Aorta (tissue), 5 donors: ENCODE measurements at regions not wholly inside any gene's neighbourhood (a gene's known extent, or its start where the extent isn't known, plus 50 kb on each side); places are given as distances from the start of the nearest gene placed in this dataset.

Experiments used
- ATAC-seq: fragments of 200-7000 bp; cut with Tn5 transposase; one replicate; pipeline ENCODE4 v1.9.1; 2022; ENCODE audit warnings: moderate library complexity; ENCODE audit not compliant: low FRiP score
- DNase-seq, 2 donors: peaks; one replicate each; pipeline ENCODE4 v3.0.0-alpha.2; 2020
- H3K27ac ChIP-seq, 2 donors: one replicate each; pipeline ENCODE4 v1.5.1; 2013; ENCODE audit warnings: low read length in 2 of 2, mild to moderate bottlenecking in 2 of 2, moderate library complexity in 2 of 2, control low read depth in 1 of 2, inconsistent platforms in 1 of 2, low read depth in 1 of 2
- H3K27me3 ChIP-seq, 2 donors: one replicate each; pipeline ENCODE4 v1.6.1; 2013; ENCODE audit warnings: control low read depth in 1 of 2, low read length in 1 of 2, mild to moderate bottlenecking in 1 of 2, moderate library complexity in 1 of 2; ENCODE audit not compliant: insufficient read depth in 2 of 2, control insufficient read depth in 1 of 2
- H3K36me3 ChIP-seq, 2 donors: one replicate each; pipeline ENCODE4 v1.6.1; 2013; ENCODE audit warnings: control low read depth in 1 of 2, low read length in 1 of 2, mild to moderate bottlenecking in 1 of 2; ENCODE audit not compliant: insufficient read depth in 2 of 2, control insufficient read depth in 1 of 2
- H3K4me1 ChIP-seq, 2 donors: one replicate each; pipeline ENCODE4 v1.6.1; 2013; ENCODE audit warnings: low read length in 2 of 2, control low read depth in 1 of 2, mild to moderate bottlenecking in 1 of 2, moderate library complexity in 1 of 2; ENCODE audit not compliant: insufficient read depth in 2 of 2, control insufficient read depth in 1 of 2
- H3K4me3 ChIP-seq, 2 donors: one replicate each; pipeline ENCODE4 v1.5.1; 2013; ENCODE audit warnings: low read length in 2 of 2, control low read depth in 1 of 2, mild to moderate bottlenecking in 1 of 2
- H3K9me3 ChIP-seq: one replicate; pipeline ENCODE4 v1.6.1; 2013; ENCODE audit warnings: mild to moderate bottlenecking, low read length; ENCODE audit not compliant: control insufficient read depth
- WGBS, 2 donors: extraction: QIAGEN DNeasy Blood & Tissue Kit; methylation state at CpG; one replicate each; pipeline ENCODE4 v1.1.7; 2013; 5-methylcytosine and 5-hydroxymethylcytosine counted together
- intact Hi-C, 2 donors: fragments of 100-400 bp; cut with DNase I; formaldehyde crosslinking; loops; one replicate each; pipeline versions ENCODE4 v1.14.2 to v1.15.0; 2022
- donor health status: healthy with polysubstance abuse.
- donor health status: Bipolar disorder and iron deficiency.
- donor health status: DM: no; HTN: no; CAD: no.
- donor health status: DM: no; HTN: no; CAD: no.
- donor health status: DM: yes; HTN: yes; CAD: no.

DNA sequence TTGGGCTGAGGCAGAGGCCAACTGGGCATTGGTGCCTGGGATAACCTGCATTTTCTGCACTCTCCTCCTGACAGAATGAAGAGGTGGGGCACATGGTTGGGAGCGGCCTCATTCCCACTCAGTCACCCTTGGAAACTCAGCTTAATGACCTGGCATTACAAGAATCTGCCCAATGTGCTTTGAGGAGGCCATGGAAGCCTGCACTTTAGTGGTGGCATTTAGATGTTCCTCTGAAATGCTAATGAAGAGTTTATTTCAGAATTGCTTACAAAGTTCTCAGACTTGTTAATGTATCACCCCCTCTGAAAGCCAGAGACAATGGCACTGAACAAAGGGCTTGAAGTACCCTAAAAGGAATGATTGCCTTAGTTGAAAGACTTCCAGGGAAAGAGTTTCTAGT is 71.4 kb upstream of the PARP11 start:
- Histone ChIP-seq H3K9me3 (no peaks in the 10 kb centered on the region), H3K36me3 (no peaks in the 10 kb centered on the region), H3K27me3 (no peaks in the 10 kb centered on the region), H3K4me1 (no peaks in the 10 kb centered on the region), H3K4me3 (no peak overlapping the region), H3K27ac (no peak overlapping the region)
- DNase-seq, result no peak
- intact Hi-C loops, result no loop called here
- 68 to 69% methylated on average over 1 of the region's 1 CpG for WGBS, 2 donors
- no peak for ATAC-seq

DNA sequence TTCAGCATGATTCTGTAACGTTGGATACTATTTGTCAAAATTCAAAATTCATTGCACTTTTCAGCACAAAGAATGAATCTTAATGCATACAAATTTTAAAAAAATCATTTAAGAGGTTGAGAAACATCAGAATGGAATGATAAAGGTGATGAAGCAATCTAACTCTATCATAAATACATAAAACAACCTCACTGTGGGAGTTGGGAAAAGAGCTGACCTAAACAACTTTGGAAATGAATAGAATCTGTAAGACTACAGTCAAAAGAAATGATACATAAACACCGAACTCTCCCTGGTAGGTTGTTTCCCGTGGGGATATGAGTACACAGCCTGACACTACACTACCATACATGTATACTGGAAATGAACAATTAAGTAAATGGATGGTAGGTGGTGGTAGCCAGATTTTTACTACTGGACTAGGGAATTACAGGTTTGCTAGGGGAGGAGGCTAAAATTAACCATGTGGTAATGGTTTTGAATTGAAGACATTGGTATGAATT is 64.9 kb upstream of the PARP11 start:
- Histone ChIP-seq H3K36me3 (no peaks in the 10 kb centered on the region), H3K27ac (no peak overlapping the region), H3K27me3 (no peaks in the 10 kb centered on the region), H3K4me3 (no peak overlapping the region), H3K9me3 (no peaks in the 10 kb centered on the region), H3K4me1 (no peaks in the 10 kb centered on the region)
- intact Hi-C loops, result no loop called here
- ATAC-seq (no peak), DNase-seq (no peak)
- 60 to 76% methylated on average over 3 of the region's 3 CpGs for WGBS, 2 donors

DNA sequence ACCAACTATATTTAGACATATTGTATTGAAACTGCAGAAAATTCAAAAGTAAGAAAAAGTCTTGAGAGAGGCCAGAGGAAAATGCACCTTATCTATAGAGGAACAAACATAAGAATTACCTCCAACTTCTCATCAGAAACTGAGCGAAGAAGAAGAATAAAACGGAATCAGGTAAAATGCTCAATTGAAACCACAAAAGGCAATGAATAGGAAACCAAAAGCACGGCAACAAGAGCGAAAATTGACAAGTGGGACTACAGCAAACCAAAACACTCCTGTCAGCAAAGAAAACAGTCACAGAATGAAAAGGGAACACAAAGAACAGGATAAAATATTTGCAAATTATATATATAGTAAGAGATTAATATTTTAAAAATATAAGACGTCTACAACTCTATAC is 61.9 kb upstream of the PARP11 start:
- no peak for DNase-seq
- 60 to 65% methylated on average over 5 of the region's 5 CpGs for WGBS, 2 donors
- H3K36me3 ChIP-seq, result no peaks in the 10 kb centered on the region
- no peaks in the 10 kb centered on the region for H3K4me1 ChIP-seq
- ATAC-seq, result no peak
- no peaks in the 10 kb centered on the region for H3K27me3 ChIP-seq
- H3K4me3 ChIP-seq, result no peak overlapping the region
- H3K27ac ChIP-seq, result no peak overlapping the region
- no peaks in the 10 kb centered on the region for H3K9me3 ChIP-seq
- intact Hi-C loops, result no loop called here

DNA sequence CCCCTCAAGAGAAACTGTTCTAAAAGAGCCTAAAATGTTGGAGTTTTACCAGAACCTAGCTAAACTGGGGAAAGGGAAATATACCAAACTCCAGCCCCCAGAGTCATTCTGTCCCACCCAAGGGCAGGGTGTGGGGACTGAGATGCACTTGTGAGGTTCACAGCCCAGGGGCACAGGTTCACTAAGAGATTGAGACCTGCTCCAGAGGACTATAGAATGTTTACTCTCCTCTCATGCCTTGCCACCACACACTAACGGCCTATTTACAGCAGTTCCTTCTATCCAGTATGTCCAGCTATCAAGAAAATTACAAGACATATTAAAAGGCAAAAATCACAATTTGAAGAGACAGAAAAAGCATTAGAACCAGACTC is 60.6 kb upstream of the PARP11 start:
- Histone ChIP-seq H3K36me3 (no peaks in the 10 kb centered on the region), H3K9me3 (no peaks in the 10 kb centered on the region), H3K27ac (no peak overlapping the region), H3K4me3 (no peak overlapping the region), H3K4me1 (no peaks in the 10 kb centered on the region), H3K27me3 (no peaks in the 10 kb centered on the region)
- DNase-seq, result no peak
- intact Hi-C loops, result no loop called here
- 76 to 88% methylated on average over 1 of the region's 1 CpG for whole genome bisulfite sequencing, 2 donors
- ATAC-seq, result no peak

DNA sequence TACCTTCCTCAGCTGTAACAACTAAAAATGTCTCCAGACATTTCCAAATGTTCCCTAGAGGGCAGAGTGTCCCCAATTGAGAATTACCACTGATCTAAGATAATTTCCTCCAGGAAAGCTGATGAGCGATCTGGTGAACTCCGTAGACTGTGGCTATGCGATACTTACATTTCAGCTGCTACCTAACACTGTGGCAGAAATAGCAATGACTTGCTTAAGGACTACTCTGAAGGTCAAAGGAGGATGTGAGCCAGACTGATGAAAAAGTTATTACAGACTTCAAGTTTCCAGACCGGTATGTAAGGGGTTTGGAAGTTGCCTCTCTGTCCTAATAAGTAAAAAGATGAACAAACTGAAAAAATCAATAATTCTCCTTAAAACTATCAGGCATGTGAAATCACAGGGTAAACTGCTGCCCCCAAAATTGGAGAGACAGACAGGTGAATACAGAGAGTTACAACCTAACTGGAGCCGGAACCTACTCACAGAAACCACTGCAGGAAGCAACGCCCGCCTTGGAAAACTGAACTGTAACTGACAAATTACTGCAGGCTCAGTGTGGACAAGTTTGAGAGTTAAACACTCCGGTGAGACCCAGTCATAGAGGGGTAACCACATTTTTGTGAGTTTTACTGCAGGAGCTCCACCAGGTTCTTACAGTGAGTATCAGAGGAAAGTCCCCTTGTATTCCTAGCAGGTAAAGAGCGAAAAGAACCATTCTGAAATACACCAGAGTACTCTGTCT is 60.0 kb upstream of the PARP11 start:
- DNase-seq, result no peak
- no peak for ATAC-seq
- H3K27me3 ChIP-seq, result no peaks in the 10 kb centered on the region
- H3K27ac ChIP-seq, result no peak overlapping the region
- intact Hi-C loops, result no loop called here
- 67 to 78% methylated on average over 9 of the region's 9 CpGs for WGBS, 2 donors
- no peaks in the 10 kb centered on the region for H3K36me3 ChIP-seq
- H3K4me3 ChIP-seq, result no peak overlapping the region
- H3K4me1 ChIP-seq, result no peaks in the 10 kb centered on the region
- no peaks in the 10 kb centered on the region for H3K9me3 ChIP-seq

DNA sequence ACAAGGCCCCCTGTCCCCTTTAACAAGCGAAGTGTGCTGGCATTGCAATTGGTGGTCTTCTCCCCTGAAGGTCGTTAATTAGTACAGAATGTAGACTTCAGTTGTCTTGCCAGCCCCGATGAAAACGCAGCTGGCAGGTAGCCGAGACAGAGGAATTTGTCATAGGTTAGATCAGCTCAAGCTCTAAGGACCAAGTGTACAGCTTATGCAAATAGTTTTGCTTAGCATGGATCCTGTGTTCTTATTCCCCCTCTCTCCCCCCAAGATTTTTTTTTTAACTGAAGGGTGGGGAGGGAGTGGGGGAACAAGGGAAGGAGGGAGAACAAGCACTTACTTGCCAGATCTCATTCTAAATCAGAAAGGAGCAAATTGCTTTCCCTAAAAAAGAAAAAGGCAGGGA is 58.6 kb upstream of the PARP11 start:
- Histone ChIP-seq H3K4me1 (no peaks in the 10 kb centered on the region), H3K27ac (no peak overlapping the region), H3K9me3 (no peaks in the 10 kb centered on the region), H3K4me3 (no peak overlapping the region), H3K36me3 (no peaks in the 10 kb centered on the region), H3K27me3 (peaks cover 0 to 2% of the 10 kb centered on the region in 2 donors)
- DNase-seq (no peak), ATAC-seq (no peak)
- WGBS, 2 donors, result 29 to 34% methylated on average over 5 of the region's 5 CpGs
- intact Hi-C loops, result no loop called here

DNA sequence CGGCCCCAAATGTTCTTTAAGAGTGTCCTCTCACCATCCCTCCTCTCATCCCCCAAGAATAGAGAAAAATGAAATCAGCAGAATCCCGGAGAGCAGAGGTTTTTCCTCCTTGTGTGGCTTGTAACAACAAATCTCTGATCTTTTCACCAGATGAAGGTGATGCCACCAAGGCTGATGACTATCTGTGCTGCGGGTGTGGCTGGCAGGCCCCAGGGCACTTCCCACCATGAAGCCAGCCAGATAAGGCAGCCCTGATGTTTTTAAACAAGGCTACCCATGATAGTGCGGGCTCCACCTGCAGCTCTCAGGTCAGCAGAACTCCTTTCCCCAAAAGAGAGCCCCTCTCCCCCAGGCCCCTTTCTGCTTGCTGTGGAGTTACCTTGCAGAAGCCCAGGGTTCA is 58.0 kb upstream of the PARP11 start:
- Histone ChIP-seq H3K27ac (no peak overlapping the region), H3K9me3 (no peaks in the 10 kb centered on the region), H3K36me3 (no peaks in the 10 kb centered on the region), H3K4me1 (no peaks in the 10 kb centered on the region), H3K4me3 (no peak overlapping the region), H3K27me3 (peaks cover 0 to 2% of the 10 kb centered on the region in 2 donors)
- DNase-seq (no peak), ATAC-seq (no peak)
- 85 to 88% methylated on average over 4 of the region's 4 CpGs for WGBS, 2 donors
- intact Hi-C loops, result no loop called here

DNA sequence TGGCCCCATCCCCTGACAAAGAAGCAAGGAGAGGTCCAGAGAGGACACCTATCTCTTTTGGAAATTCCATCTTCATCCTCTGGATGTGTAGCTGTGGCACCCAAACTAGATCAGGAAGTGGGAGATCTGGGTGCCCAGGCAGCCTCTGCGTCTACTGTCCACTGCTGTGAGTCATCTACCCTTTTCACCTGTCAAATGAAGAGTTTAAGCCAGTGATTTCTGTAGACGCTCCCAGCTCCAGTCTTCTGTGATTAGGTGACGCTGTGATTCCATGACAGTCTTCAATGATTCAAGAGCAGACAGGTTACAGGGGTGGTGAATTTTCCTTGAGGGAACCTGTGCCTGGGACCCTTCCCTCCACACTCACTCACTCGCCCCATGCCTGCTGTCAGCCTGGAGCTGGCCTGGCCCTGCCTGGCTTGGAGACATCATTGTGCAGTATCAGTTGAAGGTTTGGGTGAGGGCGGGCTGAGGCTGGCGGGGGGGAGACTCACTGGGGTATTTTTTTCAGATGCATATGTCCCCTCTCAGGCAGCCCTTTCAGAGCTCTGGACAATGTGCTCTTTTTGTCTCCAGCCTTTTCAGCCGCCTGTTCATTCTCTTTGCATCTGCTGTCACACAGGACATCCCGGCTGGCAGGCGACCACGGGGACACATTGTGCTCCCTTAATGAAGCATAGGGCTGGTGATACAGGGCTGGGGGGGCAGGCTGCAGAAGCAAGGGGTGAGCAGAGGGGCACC is 56.8 kb upstream of the PARP11 start:
- WGBS, 2 donors, result 81 to 83% methylated on average over 10 of the region's 10 CpGs
- no peaks in the 10 kb centered on the region for H3K4me1 ChIP-seq
- DNase-seq (no peak), ATAC-seq (no peak)
- peaks cover 0 to 2% of the 10 kb centered on the region in 2 donors for H3K27me3 ChIP-seq
- no peaks in the 10 kb centered on the region for H3K9me3 ChIP-seq
- no peak overlapping the region for H3K27ac ChIP-seq
- no peak overlapping the region for H3K4me3 ChIP-seq
- H3K36me3 ChIP-seq, result no peaks in the 10 kb centered on the region
- intact Hi-C loops, result no loop called here
